ENCODE measurements at regions not wholly inside any gene's neighbourhood (a gene's known extent, or its start where the extent isn't known, plus 50 kb on each side); places are given as distances from the start of the nearest gene placed in this dataset.

GRCh38 chr16:65681406-65681805 lies 559.5 kb upstream of the CDH11 start:
- TF ChIP-seq CTCF (IDR thresholded peaks at IDR 0.05) (no peak), POLR2A (IDR thresholded peaks at IDR 0.05) (no peak)

All from Peyer's patch (tissue), 4 donors.